ENCODE measurements at regions not wholly inside any gene's neighbourhood (a gene's known extent, or its start where the extent isn't known, plus 50 kb on each side); places are given as distances from the start of the nearest gene placed in this dataset.

GRCh38 chr5:111820072-111820471 is 63.1 kb upstream of the NREP start:
- TF ChIP-seq POLR2A (IDR thresholded peaks at IDR 0.05; ENCODE audit: extremely low read depth, insufficient read length) = no peak
- TF ChIP-seq CTCF (IDR thresholded peaks at IDR 0.05; ENCODE audit: low read depth, low read length) = no peak
- no peak for TF ChIP-seq MAX (IDR thresholded peaks at IDR 0.05; ENCODE audit: low read depth, low read length)
- TF ChIP-seq MYC (IDR thresholded peaks at IDR 0.05; ENCODE audit: low read depth, low read length) = no peak
